OCI-LY1 (cell line): ENCODE measurements at regions not wholly inside any gene's neighbourhood (a gene's known extent, or its start where the extent isn't known, plus 50 kb on each side); places are given as distances from the start of the nearest gene placed in this dataset.
"Not testable (repeated sequence)": the region's sequence is repeated elsewhere in the genome, so short reads cannot be mapped to it uniquely, and the experiment has no call there.

Source experiments
- EZH2 ChIP-seq: fragments of 200-600 bp; sonication (generic), shearing (Covaris generic); IDR thresholded peaks from 2 replicates; pipeline ENCODE4 v1.8.0; 2017; ENCODE audit warnings: borderline replicate concordance, mixed run types, mild to moderate bottlenecking, antibody characterized with exemption, low read length, moderate library complexity, mixed read lengths
- TF ChIP-seq, protein P1 (sequence below): fragments of 200-600 bp; sonication (generic), shearing (Covaris generic); IDR thresholded peaks from 2 replicates; pipeline ENCODE4 v1.5.1; 2017; ENCODE audit warnings: mild to moderate bottlenecking, antibody characterized with exemption, low read length, moderate library complexity, mixed read lengths

DNA sequence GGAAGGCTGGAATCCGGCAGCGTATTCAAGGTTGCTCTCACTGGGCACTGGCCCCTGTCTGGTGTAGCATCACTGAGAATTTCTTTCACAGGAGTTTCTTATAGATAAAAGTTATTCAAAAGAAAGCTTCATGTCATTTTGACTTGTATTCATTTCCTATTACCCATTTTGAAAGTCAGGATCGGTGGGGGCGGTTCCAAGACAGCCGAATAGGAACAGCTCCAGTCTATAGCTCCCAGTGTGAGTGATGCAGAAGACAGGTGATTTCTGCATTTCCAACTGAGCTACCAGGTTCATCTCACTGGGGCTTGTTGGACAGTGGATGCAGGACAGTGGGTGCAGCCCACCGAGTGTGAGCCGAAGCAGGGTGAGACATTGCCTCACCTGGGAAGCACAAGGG, 51.5 kb upstream of the CDC42EP3 start:
- TF ChIP-seq, protein P1, sequence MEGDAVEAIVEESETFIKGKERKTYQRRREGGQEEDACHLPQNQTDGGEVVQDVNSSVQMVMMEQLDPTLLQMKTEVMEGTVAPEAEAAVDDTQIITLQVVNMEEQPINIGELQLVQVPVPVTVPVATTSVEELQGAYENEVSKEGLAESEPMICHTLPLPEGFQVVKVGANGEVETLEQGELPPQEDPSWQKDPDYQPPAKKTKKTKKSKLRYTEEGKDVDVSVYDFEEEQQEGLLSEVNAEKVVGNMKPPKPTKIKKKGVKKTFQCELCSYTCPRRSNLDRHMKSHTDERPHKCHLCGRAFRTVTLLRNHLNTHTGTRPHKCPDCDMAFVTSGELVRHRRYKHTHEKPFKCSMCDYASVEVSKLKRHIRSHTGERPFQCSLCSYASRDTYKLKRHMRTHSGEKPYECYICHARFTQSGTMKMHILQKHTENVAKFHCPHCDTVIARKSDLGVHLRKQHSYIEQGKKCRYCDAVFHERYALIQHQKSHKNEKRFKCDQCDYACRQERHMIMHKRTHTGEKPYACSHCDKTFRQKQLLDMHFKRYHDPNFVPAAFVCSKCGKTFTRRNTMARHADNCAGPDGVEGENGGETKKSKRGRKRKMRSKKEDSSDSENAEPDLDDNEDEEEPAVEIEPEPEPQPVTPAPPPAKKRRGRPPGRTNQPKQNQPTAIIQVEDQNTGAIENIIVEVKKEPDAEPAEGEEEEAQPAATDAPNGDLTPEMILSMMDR, result not testable (repeated sequence)
- TF ChIP-seq EZH2, result not testable (repeated sequence)
